Left ventricle myocardium inferior (tissue), 1 donor: ENCODE measurements at regions not wholly inside any gene's neighbourhood (a gene's known extent, or its start where the extent isn't known, plus 50 kb on each side); places are given as distances from the start of the nearest gene placed in this dataset.

Experiments
- DNase-seq: peaks from one replicate; pipeline ENCODE4 v3.0.0-alpha.2; 2020
- H3K27ac ChIP-seq: fragments of 200-600 bp; replicated peaks from 2 replicates; pipeline ENCODE4 v1.8.0; 2021
- H3K27me3 ChIP-seq: fragments of 200-600 bp; 2 replicates; pipeline ENCODE4 v1.8.0; 2021; ENCODE audit warnings: low read depth
- H3K36me3 ChIP-seq: fragments of 200-600 bp; 2 replicates; pipeline ENCODE4 v1.8.0; 2021
- H3K4me1 ChIP-seq: fragments of 200-600 bp; 2 replicates; pipeline ENCODE4 v1.8.0; 2021
- H3K4me3 ChIP-seq: fragments of 200-600 bp; 2 replicates; pipeline ENCODE4 v1.8.0; 2021; ENCODE audit warnings: mild to moderate bottlenecking, moderate library complexity
- H3K9me3 ChIP-seq: fragments of 200-600 bp; replicated peaks from 2 replicates; pipeline ENCODE4 v1.8.0; 2021
- intact Hi-C: fragments of 100-400 bp; cut with micrococcal nuclease; formaldehyde crosslinking; loops from one replicate; pipeline ENCODE4 v1.11.0; 2022
- TF ChIP-seq, protein P1 (sequence below): fragments of 200-600 bp; IDR thresholded peaks from 2 replicates; pipeline ENCODE4 v1.8.0; 2021; ENCODE audit warnings: antibody characterized with exemption, mild to moderate bottlenecking, borderline replicate concordance
- donor health status: DM: no; HTN: yes; CAD: no; lungs with severe emphysema.

DNA sequence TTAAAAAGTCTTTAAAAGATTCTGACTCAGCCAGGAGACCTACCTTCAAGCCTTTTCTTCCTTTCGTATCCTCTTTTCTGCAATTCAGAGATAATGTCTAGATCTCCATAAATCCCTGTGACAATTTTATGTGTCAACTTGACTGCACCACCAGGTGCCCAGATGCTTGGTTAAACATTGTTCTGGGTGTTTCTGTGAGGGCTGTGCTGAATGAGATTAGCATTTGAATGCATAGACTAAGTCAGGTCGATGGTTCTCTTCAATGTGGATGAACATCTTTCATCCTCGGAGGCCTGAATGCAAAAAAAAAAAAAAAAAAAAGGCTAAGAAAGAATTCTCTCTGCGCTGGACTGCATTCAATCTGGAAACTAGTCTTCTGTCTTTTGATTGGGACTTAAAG, 1082.7 kb downstream of the NLGN4X start:
- Histone ChIP-seq H3K36me3 (no peaks in the 10 kb centered on the region), H3K4me3 (no peak overlapping the region), H3K9me3 (no peaks in the 10 kb centered on the region), H3K27ac (no peak overlapping the region), H3K4me1 (no peaks in the 10 kb centered on the region), H3K27me3 (no peaks in the 10 kb centered on the region)
- no peak for DNase-seq
- TF ChIP-seq, protein P1, sequence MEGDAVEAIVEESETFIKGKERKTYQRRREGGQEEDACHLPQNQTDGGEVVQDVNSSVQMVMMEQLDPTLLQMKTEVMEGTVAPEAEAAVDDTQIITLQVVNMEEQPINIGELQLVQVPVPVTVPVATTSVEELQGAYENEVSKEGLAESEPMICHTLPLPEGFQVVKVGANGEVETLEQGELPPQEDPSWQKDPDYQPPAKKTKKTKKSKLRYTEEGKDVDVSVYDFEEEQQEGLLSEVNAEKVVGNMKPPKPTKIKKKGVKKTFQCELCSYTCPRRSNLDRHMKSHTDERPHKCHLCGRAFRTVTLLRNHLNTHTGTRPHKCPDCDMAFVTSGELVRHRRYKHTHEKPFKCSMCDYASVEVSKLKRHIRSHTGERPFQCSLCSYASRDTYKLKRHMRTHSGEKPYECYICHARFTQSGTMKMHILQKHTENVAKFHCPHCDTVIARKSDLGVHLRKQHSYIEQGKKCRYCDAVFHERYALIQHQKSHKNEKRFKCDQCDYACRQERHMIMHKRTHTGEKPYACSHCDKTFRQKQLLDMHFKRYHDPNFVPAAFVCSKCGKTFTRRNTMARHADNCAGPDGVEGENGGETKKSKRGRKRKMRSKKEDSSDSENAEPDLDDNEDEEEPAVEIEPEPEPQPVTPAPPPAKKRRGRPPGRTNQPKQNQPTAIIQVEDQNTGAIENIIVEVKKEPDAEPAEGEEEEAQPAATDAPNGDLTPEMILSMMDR, result no peak
- intact Hi-C loops, result no loop called here

DNA sequence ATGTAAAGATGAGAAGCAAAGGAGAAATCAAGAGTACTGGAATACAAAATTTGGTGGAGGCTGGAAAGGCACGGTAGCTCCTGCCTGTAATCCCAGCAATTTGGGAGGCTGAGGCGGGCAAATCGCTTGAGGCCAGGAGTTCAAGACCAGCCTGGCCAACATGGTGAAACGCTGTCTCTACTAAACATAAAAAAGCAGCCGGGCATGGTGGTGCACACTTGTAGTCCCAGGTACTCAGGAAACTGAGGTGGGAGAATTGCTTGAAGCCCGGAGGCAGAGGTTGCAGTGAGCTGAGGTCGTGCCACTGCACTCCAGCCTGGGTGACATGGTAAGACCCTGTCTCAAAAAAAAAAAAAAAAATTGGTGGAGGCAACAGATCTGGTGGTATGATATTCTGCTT, 1086.0 kb downstream of the NLGN4X start:
- Histone ChIP-seq H3K9me3 (no peaks in the 10 kb centered on the region), H3K27ac (no peak overlapping the region), H3K4me3 (no peak overlapping the region), H3K4me1 (no peaks in the 10 kb centered on the region), H3K36me3 (no peaks in the 10 kb centered on the region), H3K27me3 (no peaks in the 10 kb centered on the region)
- intact Hi-C loops, result no loop called here
- TF ChIP-seq, protein P1, result no peak
- DNase-seq, result no peak

DNA sequence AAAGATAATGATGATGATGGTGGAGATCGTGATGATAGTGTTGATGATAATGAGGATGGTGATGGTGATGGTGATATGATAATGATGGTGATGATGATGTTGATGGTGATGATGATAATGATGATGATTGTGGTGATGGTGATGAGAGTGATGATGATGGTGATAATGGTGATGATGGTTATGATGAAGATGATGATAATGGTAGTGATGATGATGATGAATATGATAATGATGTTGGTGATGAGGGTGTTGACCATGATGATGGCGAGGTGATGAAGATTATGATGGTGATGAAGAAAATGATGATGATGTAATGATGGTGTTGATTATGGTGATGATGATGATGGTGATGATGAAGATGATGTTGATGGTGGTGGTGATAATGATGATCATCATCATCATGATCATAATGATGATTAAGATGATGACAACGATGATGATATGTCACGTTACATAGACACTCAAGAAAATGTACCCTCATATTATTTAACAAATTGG, 1106.4 kb downstream of the NLGN4X start:
- H3K4me3 ChIP-seq, result no peak overlapping the region
- H3K27me3 ChIP-seq, result no peaks in the 10 kb centered on the region
- no peak overlapping the region for H3K27ac ChIP-seq
- TF ChIP-seq, protein P1, result no peak
- intact Hi-C loops, result no loop called here
- H3K9me3 ChIP-seq, result no peaks in the 10 kb centered on the region
- H3K36me3 ChIP-seq, result no peaks in the 10 kb centered on the region
- no peaks in the 10 kb centered on the region for H3K4me1 ChIP-seq
- no peak for DNase-seq

DNA sequence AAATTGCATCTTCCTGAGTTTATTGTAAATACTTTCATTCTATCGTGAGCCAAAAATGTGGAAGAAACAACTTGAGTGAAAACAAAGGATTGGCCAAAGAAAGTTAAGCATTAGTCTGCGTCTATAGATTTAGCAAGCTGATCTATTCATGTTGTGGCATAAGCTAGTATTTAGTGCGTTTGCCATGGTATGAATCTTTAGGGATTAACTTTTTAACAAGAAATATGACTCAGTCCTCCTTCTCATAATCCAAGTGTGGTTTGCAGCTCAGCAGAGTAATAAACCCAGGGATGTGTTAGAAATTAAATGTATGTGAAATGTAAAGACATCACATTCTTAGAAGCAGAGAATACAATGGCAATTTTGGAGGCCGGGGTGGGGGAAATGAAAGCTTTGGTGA, 1110.9 kb downstream of the NLGN4X start:
- H3K36me3 ChIP-seq, result no peaks in the 10 kb centered on the region
- intact Hi-C loops, result no loop called here
- no peaks in the 10 kb centered on the region for H3K27me3 ChIP-seq
- no peak overlapping the region for H3K27ac ChIP-seq
- DNase-seq, result no peak
- no peaks in the 10 kb centered on the region for H3K9me3 ChIP-seq
- no peaks in the 10 kb centered on the region for H3K4me1 ChIP-seq
- TF ChIP-seq, protein P1, result no peak
- H3K4me3 ChIP-seq, result no peak overlapping the region

DNA sequence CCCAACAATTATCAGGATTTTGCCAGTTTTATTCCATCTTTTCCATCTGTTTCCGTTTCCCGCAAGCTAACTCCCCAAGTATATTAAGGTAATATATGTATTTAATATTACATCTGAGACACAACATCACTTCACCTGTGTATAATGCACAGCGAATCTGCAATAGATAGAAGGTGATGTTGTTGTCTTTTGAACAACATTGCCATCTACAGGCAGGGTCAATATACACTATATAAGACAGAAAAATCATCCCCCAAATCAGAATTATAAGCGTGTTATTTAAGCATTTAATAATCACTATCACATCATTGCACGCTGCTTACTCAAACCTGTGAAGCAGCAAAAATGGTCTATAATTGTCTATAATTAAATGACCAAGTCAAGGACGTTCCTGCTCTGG, 1115.5 kb downstream of the NLGN4X start:
- intact Hi-C loops, result no loop called here
- H3K36me3 ChIP-seq, result no peaks in the 10 kb centered on the region
- no peak overlapping the region for H3K4me3 ChIP-seq
- no peak overlapping the region for H3K27ac ChIP-seq
- no peaks in the 10 kb centered on the region for H3K4me1 ChIP-seq
- H3K27me3 ChIP-seq, result no peaks in the 10 kb centered on the region
- no peaks in the 10 kb centered on the region for H3K9me3 ChIP-seq
- TF ChIP-seq, protein P1, result peak; percentile 42
- no peak for DNase-seq

- Histone ChIP-seq H3K27ac (no peak overlapping the region), H3K36me3 (no peaks in the 10 kb centered on the region), H3K4me3 (no peak overlapping the region), H3K4me1 (no peaks in the 10 kb centered on the region), H3K27me3 (no peaks in the 10 kb centered on the region), H3K9me3 (no peaks in the 10 kb centered on the region)
- intact Hi-C loops, result no loop called here
- no peak for DNase-seq
- TF ChIP-seq, protein P1, result no peak
Measured at GRCh38 chrX:5100004-5100403, 1128.7 kb downstream of the NLGN4X start.
